GM19455 (cell line): ENCODE measurements at regions not wholly inside any gene's neighbourhood (a gene's known extent, or its start where the extent isn't known, plus 50 kb on each side); places are given as distances from the start of the nearest gene placed in this dataset.
"Not testable (repeated sequence)": the region's sequence is repeated elsewhere in the genome, so short reads cannot be mapped to it uniquely, and the experiment has no call there.

ENCODE experiments used
- ATAC-seq: cut with Tn5 transposase; IDR thresholded peaks from one replicate; pipeline ENCODE4 v1.9.1; 2021; ENCODE audit not compliant: unreplicated experiment

- ATAC-seq: no peak
Observed at GRCh38 chr2:147170932-147171331, 673.9 kb upstream of the ACVR2A start.

GRCh38 chr2:147165697-147166382 lies 679.0 kb upstream of the ACVR2A start:
- ATAC-seq: no peak

- no peak for ATAC-seq
Observed at GRCh38 chr2:147164563-147164962, 680.3 kb upstream of the ACVR2A start.

- no peak for ATAC-seq
Observed at GRCh38 chr2:147161746-147162145, 683.1 kb upstream of the ACVR2A start.

GRCh38 chr2:147156970-147157369 lies 687.9 kb upstream of the ACVR2A start:
- no peak for ATAC-seq

- no peak for ATAC-seq
Observed at GRCh38 chr2:147150241-147150635, 694.6 kb upstream of the ACVR2A start.

- no peak for ATAC-seq
Observed at GRCh38 chr2:147149575-147150240, 695.1 kb upstream of the ACVR2A start.

- ATAC-seq: no peak
Observed at GRCh38 chr2:147147802-147148201, 697.0 kb upstream of the ACVR2A start.

- ATAC-seq: no peak
Observed at GRCh38 chr2:147141930-147142329, 702.9 kb upstream of the ACVR2A start.

GRCh38 chr2:147139732-147140131 lies 705.1 kb upstream of the ACVR2A start:
- not testable (repeated sequence) for ATAC-seq

GRCh38 chr2:147137711-147138110 lies 707.1 kb upstream of the ACVR2A start:
- no peak for ATAC-seq

- no peak for ATAC-seq
Observed at GRCh38 chr2:147135376-147135775, 709.5 kb upstream of the ACVR2A start.

- no peak for ATAC-seq
Observed at GRCh38 chr2:147133286-147133908, 711.4 kb upstream of the ACVR2A start.

- ATAC-seq: no peak
Observed at GRCh38 chr2:147125145-147125544, 719.7 kb upstream of the ACVR2A start.

- ATAC-seq: no peak
Observed at GRCh38 chr2:147122944-147123343, 721.9 kb upstream of the ACVR2A start.

- no peak for ATAC-seq
Observed at GRCh38 chr2:147110962-147111361, 733.9 kb upstream of the ACVR2A start.

GRCh38 chr2:147110317-147110716 lies 734.5 kb upstream of the ACVR2A start:
- ATAC-seq: no peak

- no peak for ATAC-seq
Observed at GRCh38 chr2:147109291-147109690, 735.5 kb upstream of the ACVR2A start.

- no peak for ATAC-seq
Observed at GRCh38 chr2:147108548-147108947, 736.3 kb upstream of the ACVR2A start.

GRCh38 chr2:147101941-147102790 lies 742.7 kb upstream of the ACVR2A start:
- no peak for ATAC-seq

GRCh38 chr2:147100406-147101035 lies 744.3 kb upstream of the ACVR2A start:
- ATAC-seq: no peak
